GM12864 (cell line): ENCODE measurements at regions not wholly inside any gene's neighbourhood (a gene's known extent, or its start where the extent isn't known, plus 50 kb on each side); places are given as distances from the start of the nearest gene placed in this dataset.
"Not testable (repeated sequence)": the region's sequence is repeated elsewhere in the genome, so short reads cannot be mapped to it uniquely, and the experiment has no call there.

Experiments used
- DNase-seq: peaks from one replicate; pipeline ENCODE4 v3.0.0-alpha.2; 2011; ENCODE audit warnings: low read depth
- H3K4me3 ChIP-seq: 2 replicates; pipeline ENCODE4 v1.5.1; 2011; ENCODE audit warnings: mild to moderate bottlenecking, low read depth, low read length, control low read depth
- CTCF ChIP-seq: IDR thresholded peaks from 2 replicates; pipeline ENCODE4 v1.5.1; 2011; ENCODE audit warnings: low read depth, mild to moderate bottlenecking, moderate library complexity, low read length, control low read depth, inconsistent platforms; ENCODE audit errors: missing control alignments

- TF ChIP-seq CTCF: no peak
- H3K4me3 ChIP-seq: no peak overlapping the region
- no peak for DNase-seq
Measured at GRCh38 chr7:63093481-63093880, 905.2 kb upstream of the ZNF722 start.

DNA sequence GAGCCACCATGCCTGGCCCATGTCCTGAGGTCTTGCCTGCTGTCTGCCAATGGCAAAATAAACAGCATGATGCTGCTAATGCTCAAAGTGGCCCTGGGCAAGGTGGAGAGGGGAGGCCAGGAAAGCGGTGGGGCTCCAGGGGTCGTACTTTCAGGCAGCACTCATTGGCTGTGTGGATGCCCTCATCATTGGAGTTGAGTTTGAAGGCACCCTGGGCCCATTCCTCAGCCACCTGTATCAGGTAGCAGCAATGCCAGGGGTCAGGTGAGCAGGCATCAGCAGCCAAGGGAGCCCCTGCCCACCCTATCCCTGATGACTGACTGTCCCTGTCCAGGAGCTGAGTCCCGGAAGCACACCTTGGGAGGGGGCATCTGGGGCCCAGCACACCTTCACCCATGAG, 902.5 kb upstream of the ZNF722 start:
- no peak overlapping the region for H3K4me3 ChIP-seq
- DNase-seq: no peak
- TF ChIP-seq CTCF: no peak

DNA sequence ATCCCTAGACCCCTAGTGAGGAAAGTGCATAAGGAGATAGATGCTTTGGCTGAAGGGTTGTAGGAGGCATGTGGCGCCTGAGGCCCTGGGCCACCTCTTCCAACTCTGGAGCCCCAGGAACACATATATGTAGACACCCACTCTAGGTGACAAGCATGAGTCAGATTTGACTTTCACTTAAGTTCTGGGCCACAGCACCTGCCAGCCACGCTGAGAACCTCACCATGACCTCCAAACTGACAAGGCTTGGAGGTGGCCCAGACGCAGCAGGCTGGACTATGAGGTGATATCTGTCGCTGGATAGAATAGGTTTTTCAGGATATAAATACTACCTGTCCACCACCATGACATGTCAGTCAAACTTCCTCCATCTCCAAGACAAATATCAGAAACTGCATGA, 894.0 kb upstream of the ZNF722 start:
- no peak for DNase-seq
- H3K4me3 ChIP-seq: no peak overlapping the region
- no peak for TF ChIP-seq CTCF

DNA sequence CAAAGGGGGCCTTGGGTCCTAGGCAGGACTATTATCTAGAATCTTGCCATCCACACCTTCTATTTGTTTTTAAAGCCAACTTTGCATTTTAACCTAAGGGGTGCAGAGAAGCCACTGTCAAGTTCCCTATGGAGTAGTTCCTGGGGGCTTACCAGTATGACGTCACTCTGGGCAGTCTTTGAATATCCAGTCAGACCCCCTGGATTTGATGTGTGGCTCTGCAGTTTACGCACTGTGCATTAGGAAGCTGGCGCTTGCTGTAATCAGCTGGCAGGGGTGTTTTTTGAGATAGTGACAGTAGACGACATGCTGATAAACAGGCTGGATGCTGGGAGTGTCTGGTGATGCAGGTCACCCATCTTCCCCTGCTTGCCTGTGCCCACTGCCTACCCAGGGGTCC, 892.7 kb upstream of the ZNF722 start:
- no peak for TF ChIP-seq CTCF
- DNase-seq: no peak
- no peak overlapping the region for H3K4me3 ChIP-seq

DNA sequence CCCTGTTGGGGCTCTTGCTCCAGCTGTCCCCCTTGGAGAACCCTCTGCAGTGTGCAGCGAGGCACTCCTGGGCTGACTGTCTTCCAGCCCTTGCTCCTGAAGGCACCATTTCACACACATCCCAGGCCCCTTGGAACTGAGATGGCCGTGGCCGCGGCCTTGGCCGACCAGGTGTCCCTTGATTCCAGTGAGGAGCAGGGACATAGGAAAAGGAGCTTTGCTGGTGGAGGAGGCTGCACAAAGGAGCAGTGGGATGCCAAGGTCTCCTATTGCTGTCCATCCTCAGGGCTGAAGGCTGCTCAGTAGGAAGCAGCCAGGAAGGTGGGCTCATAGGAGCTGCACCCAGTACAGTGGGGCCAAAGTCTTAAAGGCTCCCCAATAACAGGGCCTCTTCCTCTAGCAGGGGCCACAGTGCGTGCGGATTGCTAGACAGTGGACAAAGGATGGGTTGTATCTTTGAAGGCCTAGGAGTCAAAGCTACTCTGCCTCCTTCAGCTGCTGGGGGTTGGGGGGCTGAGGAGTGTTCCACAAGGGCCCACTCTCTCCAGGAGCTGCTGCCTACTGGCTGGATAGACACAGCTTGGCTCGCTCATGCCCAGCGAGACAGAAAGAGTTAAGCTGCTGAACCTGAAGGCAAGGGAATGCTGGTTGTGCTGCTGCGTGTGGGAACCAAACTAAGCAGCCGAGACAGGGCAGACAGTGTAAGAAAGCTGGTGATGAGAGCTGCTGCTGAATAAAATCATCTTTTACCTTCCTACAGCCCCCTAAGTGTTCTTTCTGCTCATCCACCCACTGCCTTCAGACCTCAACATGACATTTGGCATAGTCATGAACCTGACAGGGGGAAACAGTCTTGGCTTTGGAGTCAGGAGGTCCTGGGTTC, 891.9 kb upstream of the ZNF722 start:
- no peak for TF ChIP-seq CTCF
- DNase-seq: no peak
- H3K4me3 ChIP-seq: no peak overlapping the region

GRCh38 chr7:63111511-63111910, 887.1 kb upstream of the ZNF722 start:
- DNase-seq, H3K4me3 ChIP-seq: not testable (repeated sequence)

- TF ChIP-seq CTCF: peak; percentile 11
- H3K4me3 ChIP-seq: no peak overlapping the region
- no peak for DNase-seq
Measured at GRCh38 chr7:63112764-63113712, 885.6 kb upstream of the ZNF722 start.
